GM19324 (cell line): ENCODE measurements at regions not wholly inside any gene's neighbourhood (a gene's known extent, or its start where the extent isn't known, plus 50 kb on each side); places are given as distances from the start of the nearest gene placed in this dataset.
"Not testable (repeated sequence)": the region's sequence is repeated elsewhere in the genome, so short reads cannot be mapped to it uniquely, and the experiment has no call there.

ENCODE experiments used
- ATAC-seq: cut with Tn5 transposase; IDR thresholded peaks from one replicate; pipeline ENCODE4 v1.9.1; 2021; ENCODE audit warnings: mild to moderate bottlenecking, moderate library complexity; ENCODE audit not compliant: unreplicated experiment, low FRiP score

DNA sequence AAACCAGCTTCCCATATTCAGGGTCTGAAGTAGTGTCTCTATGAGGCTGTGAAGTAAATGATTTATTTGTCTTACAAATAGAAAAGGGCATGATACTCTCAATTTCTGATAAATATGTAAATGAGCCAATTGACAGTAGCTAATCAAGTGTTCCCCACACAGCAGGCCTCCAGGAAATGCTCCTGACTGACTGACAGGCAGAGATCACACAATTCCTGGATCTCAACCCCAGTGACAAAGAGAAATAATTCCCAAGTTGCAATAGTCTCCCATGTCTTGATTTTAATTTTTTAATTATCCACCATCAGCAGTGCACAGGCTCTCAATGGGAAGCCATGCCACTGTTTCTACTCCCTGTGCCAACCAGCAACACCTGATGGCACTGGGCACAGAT lies 390.4 kb downstream of the SOX11 start:
- no peak for ATAC-seq

- no peak for ATAC-seq
These were observed 391.0 kb downstream of the SOX11 start for GRCh38 chr2:6083136-6083535.

DNA sequence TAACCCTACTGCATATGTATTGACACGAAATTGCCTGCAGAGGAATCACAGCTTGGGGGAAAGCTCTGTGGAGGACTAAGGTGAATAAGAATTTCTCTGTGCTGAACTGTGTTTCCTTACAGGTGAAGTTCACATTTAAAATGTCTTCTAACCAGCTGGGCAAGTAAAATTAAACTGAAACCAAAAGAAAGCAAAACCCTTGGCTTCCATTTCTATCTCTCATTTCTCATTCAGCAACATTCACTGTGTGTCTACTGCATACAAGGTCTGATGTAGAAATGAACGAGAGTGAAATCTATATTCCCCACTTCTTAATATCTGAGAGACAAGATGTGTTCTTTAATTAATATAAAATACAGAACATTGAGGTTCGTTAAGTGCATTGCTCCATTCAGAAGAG lies 397.3 kb downstream of the SOX11 start:
- no peak for ATAC-seq

GRCh38 chr2:6103372-6103771 lies 411.2 kb downstream of the SOX11 start:
- no peak for ATAC-seq

- no peak for ATAC-seq
These were observed 411.8 kb downstream of the SOX11 start for GRCh38 chr2:6103949-6104348.

GRCh38 chr2:6107290-6107689 lies 415.1 kb downstream of the SOX11 start:
- ATAC-seq, result no peak

GRCh38 chr2:6109831-6110230 lies 417.6 kb downstream of the SOX11 start:
- ATAC-seq, result no peak

DNA sequence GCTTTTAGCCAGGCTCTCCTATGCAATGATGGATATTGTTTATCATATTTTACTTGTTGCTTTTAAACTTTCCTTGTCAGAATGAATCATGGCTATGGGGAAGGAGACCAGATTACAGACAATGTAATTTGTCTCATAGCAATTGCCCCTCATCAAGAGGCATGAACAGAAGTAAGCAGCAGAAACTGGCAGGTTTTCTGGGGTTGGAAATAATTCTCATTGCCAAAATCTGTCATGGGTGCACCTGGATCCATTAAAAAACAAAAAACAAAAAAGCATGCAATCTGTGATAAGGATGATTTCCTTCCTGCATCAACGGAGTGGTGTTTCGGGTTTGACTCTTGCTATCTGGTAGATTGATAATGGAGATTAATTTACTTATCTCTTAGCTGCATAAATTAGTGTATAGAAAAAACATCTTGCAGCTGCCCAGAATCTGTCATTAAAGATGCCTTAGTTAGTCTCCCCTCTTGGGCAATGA lies 419.6 kb downstream of the SOX11 start:
- no peak for ATAC-seq

GRCh38 chr2:6113786-6114185 lies 421.6 kb downstream of the SOX11 start:
- ATAC-seq, result no peak

DNA sequence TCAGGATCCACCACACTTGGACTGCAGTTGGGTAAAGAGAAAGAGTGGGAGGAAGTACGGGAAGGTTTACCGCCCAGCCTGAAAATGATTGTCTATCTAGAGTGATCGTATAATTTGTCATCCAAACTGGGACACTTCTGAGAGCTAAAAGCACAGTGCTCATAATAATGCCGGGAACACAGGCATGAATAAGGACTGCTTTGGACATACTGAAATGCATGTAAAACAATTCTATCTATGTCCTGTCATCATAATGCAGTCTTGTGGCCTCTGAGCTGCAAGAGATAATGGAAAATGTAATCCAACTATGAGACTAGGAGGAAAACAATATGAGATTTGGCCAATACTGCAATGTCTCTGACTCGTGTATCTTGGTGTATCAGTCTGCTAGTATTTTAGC lies 435.5 kb downstream of the SOX11 start:
- no peak for ATAC-seq

- ATAC-seq, result no peak
These were observed 447.0 kb downstream of the SOX11 start for GRCh38 chr2:6139142-6139541.

GRCh38 chr2:6139916-6140315 lies 447.7 kb downstream of the SOX11 start:
- no peak for ATAC-seq

- no peak for ATAC-seq
These were observed 448.3 kb downstream of the SOX11 start for GRCh38 chr2:6140509-6140908.

- ATAC-seq, result no peak
These were observed 451.6 kb downstream of the SOX11 start for GRCh38 chr2:6143812-6144211.

- not testable (repeated sequence) for ATAC-seq
These were observed 455.0 kb downstream of the SOX11 start for GRCh38 chr2:6147215-6147614.

DNA sequence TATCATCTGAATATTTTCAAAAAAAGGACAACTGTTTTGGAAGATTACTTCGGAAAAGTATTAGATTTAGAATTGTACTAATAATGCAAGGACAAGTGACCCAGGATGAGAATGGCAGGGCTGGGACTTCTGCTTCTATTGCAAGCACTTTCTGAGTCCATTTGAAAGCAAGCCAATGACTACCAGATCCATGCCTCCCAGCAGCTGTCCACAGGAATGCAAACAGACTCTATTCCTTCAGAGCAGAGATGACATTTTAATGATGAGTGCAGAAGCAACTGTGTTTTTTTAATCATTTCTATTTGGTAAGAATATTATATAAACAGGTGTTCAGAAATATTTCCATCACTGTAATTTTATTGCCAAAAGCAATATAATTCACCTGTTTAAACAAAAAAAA lies 456.7 kb downstream of the SOX11 start:
- no peak for ATAC-seq

- ATAC-seq, result no peak
These were observed 467.4 kb downstream of the SOX11 start for GRCh38 chr2:6159606-6160005.

DNA sequence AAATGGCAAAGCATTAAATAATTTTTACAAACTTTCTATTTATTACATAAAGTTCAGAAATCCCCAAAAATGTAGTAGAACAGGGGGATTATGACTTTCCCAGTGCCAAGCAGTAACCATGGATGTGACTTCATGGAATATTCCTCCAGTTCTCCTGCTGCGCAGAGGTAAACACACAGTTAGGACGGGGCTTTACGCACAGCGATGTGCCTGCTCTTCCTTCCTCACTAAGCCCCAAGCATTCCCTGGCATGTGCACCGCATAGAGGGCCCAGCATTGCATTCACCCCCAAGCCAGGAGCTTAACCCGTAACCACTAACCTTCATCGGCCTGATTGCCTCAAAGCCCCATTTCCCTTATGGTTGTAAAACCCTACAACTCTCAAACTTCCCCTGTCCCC lies 471.7 kb downstream of the SOX11 start:
- ATAC-seq, result no peak

DNA sequence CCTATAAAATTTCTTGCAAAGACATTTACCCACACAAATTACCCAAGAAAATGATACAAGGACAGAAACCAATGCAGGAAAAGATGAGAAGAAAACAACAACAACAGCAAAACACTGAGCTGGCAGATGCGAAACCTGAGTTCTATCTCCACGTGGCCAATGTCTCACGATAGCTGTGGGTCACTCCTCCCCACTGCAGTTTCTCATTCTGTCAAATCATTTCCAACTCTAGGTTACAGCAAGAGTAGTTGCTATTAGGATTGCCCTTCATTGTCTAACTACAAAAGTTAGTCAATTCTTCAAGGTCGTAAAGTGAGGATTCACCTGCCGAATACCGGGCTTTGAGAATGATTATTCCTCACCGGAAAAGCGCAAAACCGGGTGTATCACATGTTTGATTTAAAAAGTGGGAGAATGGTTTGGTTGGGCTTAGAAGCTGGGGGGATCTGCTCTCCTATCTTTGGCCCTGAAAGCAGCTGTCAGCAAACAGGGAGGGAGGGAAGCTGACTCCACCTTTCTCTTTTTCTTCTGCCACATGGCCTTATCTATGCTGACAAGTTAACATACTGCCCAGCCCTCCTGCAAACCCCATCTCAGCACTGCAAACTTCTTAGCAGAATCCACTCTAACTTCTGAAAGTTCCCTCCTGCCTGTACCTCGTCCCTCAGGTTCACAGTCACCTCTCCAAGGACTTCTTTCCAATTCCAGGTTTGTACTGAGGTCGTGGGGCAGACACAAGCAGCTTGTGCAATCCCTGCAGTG lies 473.0 kb downstream of the SOX11 start:
- no peak for ATAC-seq

GRCh38 chr2:6167592-6168138 lies 475.5 kb downstream of the SOX11 start:
- ATAC-seq, result no peak

DNA sequence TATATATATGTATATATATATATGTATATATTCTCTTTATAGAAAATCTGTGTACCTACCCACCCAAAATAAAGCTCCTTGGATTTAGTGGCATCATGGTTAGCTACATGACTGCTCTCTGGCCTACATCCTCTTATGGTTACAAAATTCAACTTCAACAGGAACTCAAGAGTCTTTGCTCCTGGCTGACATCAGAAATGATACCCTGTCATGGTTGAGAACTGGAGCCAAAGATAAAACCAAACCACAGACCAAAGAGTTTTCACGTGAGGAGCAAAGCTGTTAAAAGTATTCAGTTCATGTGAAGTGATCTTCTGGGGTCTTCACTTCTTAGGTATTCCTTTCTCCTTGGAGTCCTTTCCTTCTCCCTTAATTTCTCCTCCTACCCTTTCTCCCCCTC lies 476.3 kb downstream of the SOX11 start:
- ATAC-seq, result no peak

- no peak for ATAC-seq
These were observed 479.1 kb downstream of the SOX11 start for GRCh38 chr2:6171294-6171693.
